A673 (cell line): ENCODE measurements at regions not wholly inside any gene's neighbourhood (a gene's known extent, or its start where the extent isn't known, plus 50 kb on each side); places are given as distances from the start of the nearest gene placed in this dataset.

ENCODE experiments used
- EZH2 ChIP-seq: fragments of 200-600 bp; sonication (generic); IDR thresholded peaks from 2 replicates; pipeline ENCODE4 v1.6.1; 2017; ENCODE audit warnings: borderline replicate concordance, low read depth, mild to moderate bottlenecking, mixed read lengths, antibody characterized with exemption, low read length; ENCODE audit not compliant: poor library complexity, severe bottlenecking
- TF ChIP-seq, protein P1 (sequence below): fragments of 300-800, 200-600 bp; sonication (generic); conservative IDR thresholded peaks from 2 replicates; pipeline ENCODE4 v1.5.1; 2017; ENCODE audit warnings: low read depth, mild to moderate bottlenecking, antibody characterized with exemption, low read length, moderate library complexity, mixed read lengths

DNA sequence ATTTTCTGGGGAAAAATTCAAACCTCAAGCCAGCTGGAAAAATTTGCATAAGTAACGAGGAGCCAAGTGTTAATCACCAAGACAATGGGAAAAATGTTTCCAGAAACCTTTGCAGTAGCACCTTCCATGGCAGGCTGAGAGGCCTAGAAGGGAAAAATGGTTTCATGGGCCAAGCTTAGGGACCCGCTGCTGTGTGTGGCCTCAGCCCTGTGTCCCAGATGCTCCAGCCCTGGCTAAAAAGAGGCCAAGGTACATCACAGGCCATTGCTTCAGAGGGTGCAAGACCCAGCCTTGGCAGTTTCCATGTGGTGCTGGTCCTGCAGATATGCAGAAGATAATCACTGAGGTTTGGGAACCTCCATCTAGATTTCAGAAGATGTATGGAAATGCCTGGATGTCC lies 98.3 kb upstream of the NWD2 start:
- TF ChIP-seq, protein P1, sequence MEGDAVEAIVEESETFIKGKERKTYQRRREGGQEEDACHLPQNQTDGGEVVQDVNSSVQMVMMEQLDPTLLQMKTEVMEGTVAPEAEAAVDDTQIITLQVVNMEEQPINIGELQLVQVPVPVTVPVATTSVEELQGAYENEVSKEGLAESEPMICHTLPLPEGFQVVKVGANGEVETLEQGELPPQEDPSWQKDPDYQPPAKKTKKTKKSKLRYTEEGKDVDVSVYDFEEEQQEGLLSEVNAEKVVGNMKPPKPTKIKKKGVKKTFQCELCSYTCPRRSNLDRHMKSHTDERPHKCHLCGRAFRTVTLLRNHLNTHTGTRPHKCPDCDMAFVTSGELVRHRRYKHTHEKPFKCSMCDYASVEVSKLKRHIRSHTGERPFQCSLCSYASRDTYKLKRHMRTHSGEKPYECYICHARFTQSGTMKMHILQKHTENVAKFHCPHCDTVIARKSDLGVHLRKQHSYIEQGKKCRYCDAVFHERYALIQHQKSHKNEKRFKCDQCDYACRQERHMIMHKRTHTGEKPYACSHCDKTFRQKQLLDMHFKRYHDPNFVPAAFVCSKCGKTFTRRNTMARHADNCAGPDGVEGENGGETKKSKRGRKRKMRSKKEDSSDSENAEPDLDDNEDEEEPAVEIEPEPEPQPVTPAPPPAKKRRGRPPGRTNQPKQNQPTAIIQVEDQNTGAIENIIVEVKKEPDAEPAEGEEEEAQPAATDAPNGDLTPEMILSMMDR, result no peak
- TF ChIP-seq EZH2, result no peak
